ENCODE measurements at regions not wholly inside any gene's neighbourhood (a gene's known extent, or its start where the extent isn't known, plus 50 kb on each side); places are given as distances from the start of the nearest gene placed in this dataset.

DNA sequence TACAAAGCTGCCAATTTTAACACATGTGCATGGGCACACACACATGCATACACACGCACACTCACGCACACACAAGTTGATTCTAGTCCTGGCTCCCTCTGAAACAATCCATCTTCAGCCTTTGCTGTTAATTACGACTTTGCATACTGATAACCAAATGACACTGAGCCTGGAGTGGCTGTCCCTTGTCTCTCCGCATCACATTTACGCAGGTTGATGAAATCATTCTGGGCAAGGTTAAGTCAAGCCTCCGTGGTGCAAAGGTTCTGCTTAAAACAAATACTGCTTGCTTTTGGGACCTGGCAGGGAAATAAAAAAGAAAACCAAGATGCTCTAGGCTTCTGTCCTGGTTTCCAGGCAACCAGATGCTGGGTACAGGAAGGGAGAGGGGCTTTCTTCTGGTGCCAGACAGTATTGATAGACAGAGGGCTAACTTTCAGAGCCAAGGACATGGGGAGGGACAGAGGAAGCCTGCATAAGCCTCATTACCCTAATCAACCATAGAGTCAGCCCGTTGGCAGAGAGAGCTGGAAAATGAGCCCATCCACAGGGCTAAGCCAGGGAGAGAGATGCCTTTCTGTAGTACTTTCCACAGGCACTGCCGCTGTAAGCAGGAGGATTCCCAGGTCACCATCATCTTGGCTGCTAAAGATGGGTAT is 233.0 kb downstream of the WDR11 start:
- in situ Hi-C loops (cut with HindIII; ENCODE audit: low pct_ligation_motif_present, low sequenced_read_pairs), result no loop called here
- TF ChIP-seq, protein P1, sequence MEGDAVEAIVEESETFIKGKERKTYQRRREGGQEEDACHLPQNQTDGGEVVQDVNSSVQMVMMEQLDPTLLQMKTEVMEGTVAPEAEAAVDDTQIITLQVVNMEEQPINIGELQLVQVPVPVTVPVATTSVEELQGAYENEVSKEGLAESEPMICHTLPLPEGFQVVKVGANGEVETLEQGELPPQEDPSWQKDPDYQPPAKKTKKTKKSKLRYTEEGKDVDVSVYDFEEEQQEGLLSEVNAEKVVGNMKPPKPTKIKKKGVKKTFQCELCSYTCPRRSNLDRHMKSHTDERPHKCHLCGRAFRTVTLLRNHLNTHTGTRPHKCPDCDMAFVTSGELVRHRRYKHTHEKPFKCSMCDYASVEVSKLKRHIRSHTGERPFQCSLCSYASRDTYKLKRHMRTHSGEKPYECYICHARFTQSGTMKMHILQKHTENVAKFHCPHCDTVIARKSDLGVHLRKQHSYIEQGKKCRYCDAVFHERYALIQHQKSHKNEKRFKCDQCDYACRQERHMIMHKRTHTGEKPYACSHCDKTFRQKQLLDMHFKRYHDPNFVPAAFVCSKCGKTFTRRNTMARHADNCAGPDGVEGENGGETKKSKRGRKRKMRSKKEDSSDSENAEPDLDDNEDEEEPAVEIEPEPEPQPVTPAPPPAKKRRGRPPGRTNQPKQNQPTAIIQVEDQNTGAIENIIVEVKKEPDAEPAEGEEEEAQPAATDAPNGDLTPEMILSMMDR (IDR thresholded peaks at IDR 0.05; ENCODE audit: low read depth, low read length, missing control alignments), result no peak
- Histone ChIP-seq H3K27me3 (replicated peaks) (no peaks in the 10 kb centered on the region), H3K36me3 (replicated peaks) (no peaks in the 10 kb centered on the region), H3K4me3 (ENCODE audit: low read depth, low read length) (no peak overlapping the region), H3K27ac (no peak overlapping the region)
- DNase-seq, result no peak

DNA sequence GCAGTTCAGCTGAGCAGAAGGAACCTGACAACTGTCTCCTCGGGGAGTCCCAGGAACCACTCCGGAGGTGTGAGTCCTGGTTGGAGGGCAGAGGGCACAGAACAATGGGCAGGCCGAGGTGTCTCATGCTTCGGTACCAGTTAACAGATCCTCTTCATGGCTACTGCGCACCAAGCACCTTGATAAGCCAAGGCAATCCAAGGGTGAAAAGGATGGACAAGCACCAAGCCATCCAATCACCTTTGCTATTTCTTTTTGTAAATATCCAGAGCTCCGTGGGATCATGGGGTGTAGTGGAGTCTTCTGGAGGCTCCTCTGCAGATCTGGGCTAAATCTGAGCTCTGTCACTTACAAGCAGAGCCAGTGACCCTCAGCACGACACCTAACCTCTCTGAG is 233.5 kb downstream of the WDR11 start:
- Histone ChIP-seq H3K27ac (no peak overlapping the region), H3K36me3 (replicated peaks) (no peaks in the 10 kb centered on the region), H3K4me3 (ENCODE audit: low read depth, low read length) (no peak overlapping the region), H3K27me3 (replicated peaks) (no peaks in the 10 kb centered on the region)
- in situ Hi-C loops (cut with HindIII; ENCODE audit: low pct_ligation_motif_present, low sequenced_read_pairs), result no loop called here
- TF ChIP-seq, protein P1 (IDR thresholded peaks at IDR 0.05; ENCODE audit: low read depth, low read length, missing control alignments), result no peak
- DNase-seq, result no peak

DNA sequence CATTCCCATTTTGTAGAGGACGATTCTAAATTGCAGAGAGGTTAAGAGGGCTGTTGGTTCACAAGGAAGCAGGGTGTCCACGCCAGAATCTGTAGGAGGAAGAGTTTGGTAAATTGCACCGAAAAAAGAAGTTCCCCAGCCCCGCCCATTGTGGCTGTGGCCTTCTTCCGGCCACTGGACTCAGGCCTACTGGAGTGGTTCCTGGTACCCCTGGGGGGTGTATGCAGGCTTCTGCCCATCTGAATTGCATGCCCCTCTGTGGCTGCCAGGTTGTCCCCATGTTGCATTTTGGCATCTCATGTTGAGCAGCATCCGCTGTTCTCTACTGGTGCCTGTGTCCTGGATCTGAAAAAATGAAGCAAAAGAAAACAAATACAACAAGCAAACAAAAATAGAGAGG is 234.2 kb downstream of the WDR11 start:
- no peak overlapping the region for H3K4me3 ChIP-seq (ENCODE audit: low read depth, low read length)
- in situ Hi-C loops (cut with HindIII; ENCODE audit: low pct_ligation_motif_present, low sequenced_read_pairs), result no loop called here
- no peaks in the 10 kb centered on the region for H3K27me3 ChIP-seq (replicated peaks)
- no peak overlapping the region for H3K27ac ChIP-seq
- DNase-seq, result no peak
- TF ChIP-seq, protein P1 (IDR thresholded peaks at IDR 0.05; ENCODE audit: low read depth, low read length, missing control alignments), result no peak
- no peaks in the 10 kb centered on the region for H3K36me3 ChIP-seq (replicated peaks)

DNA sequence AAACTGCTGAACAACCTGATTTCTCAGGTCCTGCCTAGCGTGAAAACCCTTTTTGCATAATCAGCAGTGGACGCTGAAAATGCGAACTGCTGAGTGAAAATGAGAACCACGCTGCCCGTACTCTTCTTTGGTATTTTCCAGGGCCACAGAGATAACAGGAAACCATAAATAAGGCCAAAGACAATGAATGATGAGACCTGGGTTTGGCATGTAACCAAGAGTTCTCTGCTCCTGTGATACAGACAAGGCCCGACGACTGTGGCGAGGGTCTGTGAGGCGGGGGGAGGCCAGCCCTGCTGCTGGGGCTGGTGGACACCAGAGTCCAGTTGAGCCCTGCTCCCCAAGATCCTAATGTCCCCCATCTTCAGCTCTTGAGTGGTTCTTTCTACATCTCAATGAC is 236.0 kb downstream of the WDR11 start:
- H3K27ac ChIP-seq, result no peak overlapping the region
- in situ Hi-C loops (cut with HindIII; ENCODE audit: low pct_ligation_motif_present, low sequenced_read_pairs), result no loop called here
- H3K36me3 ChIP-seq (replicated peaks), result no peaks in the 10 kb centered on the region
- H3K27me3 ChIP-seq (replicated peaks), result no peaks in the 10 kb centered on the region
- no peak overlapping the region for H3K4me3 ChIP-seq (ENCODE audit: low read depth, low read length)
- DNase-seq, result no peak
- TF ChIP-seq, protein P1 (IDR thresholded peaks at IDR 0.05; ENCODE audit: low read depth, low read length, missing control alignments), result no peak

DNA sequence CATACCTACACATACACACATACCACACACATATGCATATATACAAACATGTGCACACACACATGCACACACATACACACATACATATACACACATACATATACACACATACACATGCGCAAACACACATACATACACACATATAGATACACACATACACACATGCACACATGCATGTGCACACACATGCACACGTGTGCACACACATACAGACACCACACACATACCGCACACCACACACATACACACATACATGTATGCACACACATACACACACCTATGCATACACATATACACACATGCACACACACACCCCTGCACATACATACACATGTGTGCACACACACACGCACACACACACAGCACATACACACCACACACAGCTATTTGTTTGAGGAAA is 236.5 kb downstream of the WDR11 start:
- Histone ChIP-seq H3K27me3 (replicated peaks) (no peaks in the 10 kb centered on the region), H3K4me3 (ENCODE audit: low read depth, low read length) (no peak overlapping the region), H3K27ac (no peak overlapping the region), H3K36me3 (replicated peaks) (no peaks in the 10 kb centered on the region)
- no peak for DNase-seq
- in situ Hi-C loops (cut with HindIII; ENCODE audit: low pct_ligation_motif_present, low sequenced_read_pairs), result no loop called here
- TF ChIP-seq, protein P1 (IDR thresholded peaks at IDR 0.05; ENCODE audit: low read depth, low read length, missing control alignments), result no peak

DNA sequence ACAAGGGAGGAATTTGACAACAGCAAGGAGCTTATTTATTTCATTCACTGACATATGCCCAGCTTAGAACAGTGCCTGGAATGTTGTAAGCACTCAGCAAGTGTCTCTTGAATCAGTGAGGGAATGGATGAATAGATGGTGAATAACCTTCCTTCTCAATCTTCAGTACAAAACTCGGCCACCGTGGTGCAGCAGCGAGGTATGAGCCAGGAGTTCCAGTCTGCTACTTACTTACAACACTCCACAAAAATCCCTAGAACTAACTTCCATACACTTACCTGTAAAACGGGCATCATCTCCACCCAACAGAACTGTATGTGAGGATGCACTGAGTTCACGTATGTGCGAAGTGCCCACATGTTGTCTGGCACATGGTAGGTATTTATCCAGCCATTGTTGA is 237.4 kb downstream of the WDR11 start:
- TF ChIP-seq, protein P1 (IDR thresholded peaks at IDR 0.05; ENCODE audit: low read depth, low read length, missing control alignments), result no peak

More for the DNA sequence above, 237.4 kb downstream of the WDR11 start:
- Histone ChIP-seq H3K27ac (no peak overlapping the region), H3K36me3 (replicated peaks) (no peaks in the 10 kb centered on the region), H3K4me3 (ENCODE audit: low read depth, low read length) (no peak overlapping the region), H3K27me3 (replicated peaks) (no peaks in the 10 kb centered on the region)
- no peak for DNase-seq
- in situ Hi-C loops (cut with HindIII; ENCODE audit: low pct_ligation_motif_present, low sequenced_read_pairs), result no loop called here
